B cell (primary cell): ENCODE measurements at regions not wholly inside any gene's neighbourhood (a gene's known extent, or its start where the extent isn't known, plus 50 kb on each side); places are given as distances from the start of the nearest gene placed in this dataset.

Source experiments
- ATAC-seq: fragments of 200-7000 bp; cut with Tn5 transposase; one replicate; pipeline ENCODE4 v1.10.0; 2021; ENCODE audit warnings: low read depth, mild to moderate bottlenecking, moderate number of reproducible peaks, moderate library complexity
- CTCF ChIA-PET: fragments of 350-600 bp; sonication (Branson Sonifier 250); formaldehyde crosslinking; loops from one replicate; lab custom pipeline; 2021; ENCODE audit warnings: antibody characterized with exemption, inconsistent platforms; lab: Charles Lee
- POLR2A ChIA-PET: fragments of 350-600 bp; sonication (Branson Sonifier 250); formaldehyde crosslinking; loops from one replicate; lab custom pipeline; 2021; ENCODE audit warnings: antibody characterized with exemption; lab: Charles Lee
- DNase-seq: peaks from one replicate; pipeline ENCODE4 v3.0.0; 2013
- H2AFZ ChIP-seq: 2 replicates; pipeline ENCODE4 v1.6.1; 2012; ENCODE audit warnings: mild to moderate bottlenecking, low read depth, low read length; ENCODE audit not compliant: insufficient read depth, poor library complexity, severe bottlenecking
- H3K27ac ChIP-seq, 2 donors: 1 replicate in 1 of 2; 2 replicates in 1 of 2; pipeline ENCODE4 v1.5.1; 2012 to 2013; ENCODE audit warnings: low read length in 2 of 2, mild to moderate bottlenecking in 2 of 2, moderate library complexity in 1 of 2
- H3K27me3 ChIP-seq, 4 experiments: fragments of 200-600 bp in 1 of 4; sonication (generic) in 1 of 4; replicated peaks in 1 of 4; 1 replicate in 2 of 4; 2 replicates in 2 of 4; pipeline versions ENCODE4 v1.6.1 to v1.7.0; 2013 to 2016; ENCODE audit warnings: low read length in 3 of 4, mild to moderate bottlenecking in 2 of 4, mixed read lengths in 1 of 4, moderate library complexity in 1 of 4; ENCODE audit not compliant: insufficient read depth in 4 of 4, control insufficient read depth in 3 of 4; ENCODE audit errors: control extremely low read depth in 1 of 4
- H3K36me3 ChIP-seq, 2 experiments: replicated peaks in 1 of 2; 1 replicate in 1 of 2; 2 replicates in 1 of 2; pipeline versions ENCODE4 v1.6.1 to v1.7.1; 2013; ENCODE audit warnings: low read length in 1 of 2; ENCODE audit not compliant: insufficient read depth in 2 of 2, control insufficient read depth in 1 of 2; ENCODE audit errors: control extremely low read depth in 1 of 2, extremely low read depth in 1 of 2
- H3K4me1 ChIP-seq, 2 donors: fragments of 200-600 bp in 1 of 2; sonication (generic) in 1 of 2; 1 replicate in 1 of 2; 2 replicates in 1 of 2; pipeline versions ENCODE4 v1.5.1 to v1.6.1; 2013 to 2017; ENCODE audit warnings: low read length in 2 of 2; ENCODE audit not compliant: control insufficient read depth in 2 of 2, insufficient read depth in 2 of 2
- H3K4me2 ChIP-seq: replicated peaks from 2 replicates; pipeline ENCODE3; 2012; ENCODE audit warnings: mild to moderate bottlenecking, low read depth, low read length; ENCODE audit not compliant: poor library complexity, severe bottlenecking
- H3K4me3 ChIP-seq, 5 experiments: fragments of 200-600 bp in 1 of 5; sonication (generic) in 1 of 5; 1 replicate in 3 of 5; 2 replicates in 2 of 5; pipeline versions ENCODE4 v1.5.1 to v1.7.0; 2011 to 2016; ENCODE audit warnings: low read length in 4 of 5, mild to moderate bottlenecking in 4 of 5, low read depth in 2 of 5, control low read depth in 1 of 5, moderate library complexity in 1 of 5; ENCODE audit not compliant: insufficient read depth in 1 of 5; ENCODE audit errors: control extremely low read depth in 1 of 5, extremely low read depth in 1 of 5
- H3K79me2 ChIP-seq: fragments of 200-600 bp; sonication (generic); one replicate; pipeline ENCODE4 v1.6.0; 2016; ENCODE audit warnings: low read length; ENCODE audit not compliant: control insufficient read depth, insufficient read depth
- H3K9ac ChIP-seq: fragments of 200-600 bp; sonication (generic); 2 replicates; pipeline ENCODE4 v1.6.1; 2017; ENCODE audit warnings: mild to moderate bottlenecking, low read length, moderate library complexity
- H3K9me3 ChIP-seq, 3 donors: one replicate each; pipeline versions ENCODE4 v1.6.1 to v1.7.1; 2013; ENCODE audit warnings: low read length in 2 of 3; ENCODE audit not compliant: control insufficient read depth in 2 of 3, insufficient read depth in 1 of 3; ENCODE audit errors: control extremely low read depth in 1 of 3
- H4K20me1 ChIP-seq: 2 replicates; pipeline ENCODE4 v1.6.0; 2012; ENCODE audit warnings: mild to moderate bottlenecking, low read length; ENCODE audit not compliant: insufficient read depth, control insufficient read depth, poor library complexity, severe bottlenecking
- H3K27ac Mint-ChIP-seq: one replicate; pipeline ENCODE4 v1.8.0; 2021; ENCODE audit warnings: mixed read lengths
- H3K27me3 Mint-ChIP-seq: one replicate; pipeline ENCODE4 v1.8.0; 2021; ENCODE audit warnings: mixed read lengths
- H3K4me1 Mint-ChIP-seq: one replicate; pipeline ENCODE4 v1.8.0; 2021; ENCODE audit warnings: mixed read lengths
- H3K4me3 Mint-ChIP-seq: one replicate; pipeline ENCODE4 v1.8.0; 2021; ENCODE audit warnings: mixed read lengths
- H3K9me3 Mint-ChIP-seq: one replicate; pipeline ENCODE4 v1.8.0; 2022; ENCODE audit warnings: mixed read lengths; ENCODE audit not compliant: insufficient read depth
- EZH2 ChIP-seq: IDR thresholded peaks from 2 replicates; pipeline ENCODE4 v1.6.1; 2012; ENCODE audit warnings: borderline replicate concordance, low read depth, mild to moderate bottlenecking, moderate library complexity, low read length; ENCODE audit not compliant: insufficient read depth, poor library complexity, severe bottlenecking
- WGBS: methylation state at CpG from one replicate; pipeline ENCODE4 v1.1.5; 2013; ENCODE audit warnings: missing lambda C conversion rate; ENCODE audit not compliant: insufficient coverage; 5-methylcytosine and 5-hydroxymethylcytosine counted together
- intact Hi-C: fragments of 100-400 bp; cut with micrococcal nuclease; formaldehyde crosslinking; loops from one replicate; pipeline ENCODE4 v1.10.0; 2022
- TF ChIP-seq, protein P1 (sequence below): fragments of 200-600 bp; IDR thresholded peaks from one replicate; pipeline ENCODE4 v1.8.0; 2022; ENCODE audit warnings: antibody characterized with exemption, mild to moderate bottlenecking

DNA sequence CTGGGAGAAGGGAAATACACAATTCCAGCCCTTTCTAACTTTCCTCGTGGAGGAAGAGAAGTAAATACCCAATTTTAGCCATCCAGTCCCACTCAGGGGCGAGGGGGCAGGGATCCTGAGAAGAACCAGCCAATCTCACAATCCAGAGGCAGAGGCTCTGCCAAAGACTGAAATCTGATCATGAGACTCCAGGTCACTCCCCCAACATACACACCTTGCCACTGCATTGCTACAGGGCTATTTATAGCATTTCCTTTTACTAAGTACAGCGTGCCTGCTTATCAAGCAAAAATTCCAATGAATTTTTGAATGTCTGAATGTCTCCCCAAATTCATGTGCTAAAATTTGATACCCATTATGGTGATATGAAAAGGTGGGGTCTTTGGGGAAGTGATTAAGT is 1687.5 kb downstream of the EFNB2 start:
- Histone ChIP-seq H4K20me1 (no peaks in the 10 kb centered on the region), H3K36me3 (no peaks in the 10 kb centered on the region), H2AFZ (no peak overlapping the region), H3K79me2 (no peaks in the 10 kb centered on the region), H3K27me3 (no peaks in the 10 kb centered on the region), H3K9me3 (peaks cover 0 to 1% (median 0%) of the 10 kb centered on the region in 3 donors), H3K4me2 (no peak overlapping the region), H3K9ac (no peak overlapping the region), H3K4me1 (no peaks in the 10 kb centered on the region), H3K27ac (no peak overlapping the region), H3K4me3 (no peak overlapping the region)
- CTCF ChIA-PET, result no interaction called here
- no peaks in the 10 kb centered on the region for H3K9me3 Mint-ChIP-seq
- ATAC-seq (no peak), DNase-seq (no peak)
- no peaks in the 10 kb centered on the region for H3K4me1 Mint-ChIP-seq
- POLR2A ChIA-PET, result no interaction called here
- H3K27ac Mint-ChIP-seq, result no peak overlapping the region
- H3K4me3 Mint-ChIP-seq, result no peak overlapping the region
- TF ChIP-seq, protein P1, sequence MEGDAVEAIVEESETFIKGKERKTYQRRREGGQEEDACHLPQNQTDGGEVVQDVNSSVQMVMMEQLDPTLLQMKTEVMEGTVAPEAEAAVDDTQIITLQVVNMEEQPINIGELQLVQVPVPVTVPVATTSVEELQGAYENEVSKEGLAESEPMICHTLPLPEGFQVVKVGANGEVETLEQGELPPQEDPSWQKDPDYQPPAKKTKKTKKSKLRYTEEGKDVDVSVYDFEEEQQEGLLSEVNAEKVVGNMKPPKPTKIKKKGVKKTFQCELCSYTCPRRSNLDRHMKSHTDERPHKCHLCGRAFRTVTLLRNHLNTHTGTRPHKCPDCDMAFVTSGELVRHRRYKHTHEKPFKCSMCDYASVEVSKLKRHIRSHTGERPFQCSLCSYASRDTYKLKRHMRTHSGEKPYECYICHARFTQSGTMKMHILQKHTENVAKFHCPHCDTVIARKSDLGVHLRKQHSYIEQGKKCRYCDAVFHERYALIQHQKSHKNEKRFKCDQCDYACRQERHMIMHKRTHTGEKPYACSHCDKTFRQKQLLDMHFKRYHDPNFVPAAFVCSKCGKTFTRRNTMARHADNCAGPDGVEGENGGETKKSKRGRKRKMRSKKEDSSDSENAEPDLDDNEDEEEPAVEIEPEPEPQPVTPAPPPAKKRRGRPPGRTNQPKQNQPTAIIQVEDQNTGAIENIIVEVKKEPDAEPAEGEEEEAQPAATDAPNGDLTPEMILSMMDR, result no peak
- TF ChIP-seq EZH2, result no peak
- H3K27me3 Mint-ChIP-seq, result no peaks in the 10 kb centered on the region
- intact Hi-C loops, result no loop called here
- 78% methylated on average over 1 of the region's 3 CpGs for WGBS

DNA sequence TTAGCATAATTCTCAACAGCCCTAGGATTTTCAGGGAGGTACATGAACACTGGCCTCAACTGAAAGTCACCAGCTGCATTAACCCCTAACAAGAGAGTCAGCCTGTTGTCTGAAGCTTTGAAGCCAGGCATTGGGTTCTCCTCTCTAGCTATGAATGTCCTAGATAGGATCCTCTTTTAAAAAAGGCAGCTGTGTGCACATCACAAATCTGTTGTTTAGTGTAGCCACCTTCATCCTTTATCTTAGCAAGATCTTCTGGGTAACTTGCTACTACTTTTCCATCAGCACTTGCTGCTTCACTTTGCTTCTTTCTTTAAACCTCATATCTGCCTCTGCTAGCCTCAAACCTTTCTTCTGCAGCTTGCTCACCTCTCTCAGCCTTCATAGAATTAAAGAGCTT is 1692.1 kb downstream of the EFNB2 start:
- H3K27ac Mint-ChIP-seq, result no peak overlapping the region
- H3K9me3 Mint-ChIP-seq, result peaks cover 2% of the 10 kb centered on the region
- Histone ChIP-seq H3K9ac (no peak overlapping the region), H4K20me1 (no peaks in the 10 kb centered on the region), H3K79me2 (no peaks in the 10 kb centered on the region), H3K9me3 (peaks cover 0 to 1% (median 0%) of the 10 kb centered on the region in 3 donors), H3K4me2 (no peak overlapping the region), H3K4me1 (no peaks in the 10 kb centered on the region), H2AFZ (no peak overlapping the region), H3K4me3 (no peak overlapping the region), H3K27ac (no peak overlapping the region), H3K27me3 (no peaks in the 10 kb centered on the region), H3K36me3 (no peaks in the 10 kb centered on the region)
- ATAC-seq (no peak), DNase-seq (no peak)
- ChIA-PET POLR2A (no interaction called here), CTCF (no interaction called here)
- TF ChIP-seq, protein P1, result no peak
- no peak for TF ChIP-seq EZH2
- no peaks in the 10 kb centered on the region for H3K4me1 Mint-ChIP-seq
- no peak overlapping the region for H3K4me3 Mint-ChIP-seq
- intact Hi-C loops, result no loop called here
- no peaks in the 10 kb centered on the region for H3K27me3 Mint-ChIP-seq
